ENCODE measurements at regions not wholly inside any gene's neighbourhood (a gene's known extent, or its start where the extent isn't known, plus 50 kb on each side); places are given as distances from the start of the nearest gene placed in this dataset.
A peak's percentile ranks its signal among the peaks of the same experiment; 100 is the strongest.

- 81 to 84% (median 84%) methylated on average over 3 of the region's 3 CpGs for WGBS, 4 donors
- H3K36me3 ChIP-seq = no peaks in the 10 kb centered on the region
- intact Hi-C loops (cut with DNase I) = no loop called here
- no peaks in the 10 kb centered on the region for H3K27me3 ChIP-seq
- TF ChIP-seq POLR2A (IDR thresholded peaks at IDR 0.05) = no peak
- TF ChIP-seq, protein P1, sequence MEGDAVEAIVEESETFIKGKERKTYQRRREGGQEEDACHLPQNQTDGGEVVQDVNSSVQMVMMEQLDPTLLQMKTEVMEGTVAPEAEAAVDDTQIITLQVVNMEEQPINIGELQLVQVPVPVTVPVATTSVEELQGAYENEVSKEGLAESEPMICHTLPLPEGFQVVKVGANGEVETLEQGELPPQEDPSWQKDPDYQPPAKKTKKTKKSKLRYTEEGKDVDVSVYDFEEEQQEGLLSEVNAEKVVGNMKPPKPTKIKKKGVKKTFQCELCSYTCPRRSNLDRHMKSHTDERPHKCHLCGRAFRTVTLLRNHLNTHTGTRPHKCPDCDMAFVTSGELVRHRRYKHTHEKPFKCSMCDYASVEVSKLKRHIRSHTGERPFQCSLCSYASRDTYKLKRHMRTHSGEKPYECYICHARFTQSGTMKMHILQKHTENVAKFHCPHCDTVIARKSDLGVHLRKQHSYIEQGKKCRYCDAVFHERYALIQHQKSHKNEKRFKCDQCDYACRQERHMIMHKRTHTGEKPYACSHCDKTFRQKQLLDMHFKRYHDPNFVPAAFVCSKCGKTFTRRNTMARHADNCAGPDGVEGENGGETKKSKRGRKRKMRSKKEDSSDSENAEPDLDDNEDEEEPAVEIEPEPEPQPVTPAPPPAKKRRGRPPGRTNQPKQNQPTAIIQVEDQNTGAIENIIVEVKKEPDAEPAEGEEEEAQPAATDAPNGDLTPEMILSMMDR (IDR thresholded peaks at IDR 0.05) = no peak
- peaks cover 0 to 3% (median 0%) of the 10 kb centered on the region in 12 donors for H3K4me1 ChIP-seq
- DNase-seq (no peak), ATAC-seq (peak in 1 of 4 donors; percentile 18)
- H3K4me3 ChIP-seq = no peak overlapping the region
- no peaks in the 10 kb centered on the region for H3K9me3 ChIP-seq
- no peak overlapping the region for H3K27ac ChIP-seq
These were observed 130.2 kb downstream of the OSR1 start for GRCh38 chr2:19228181-19228593.

GRCh38 chr2:19226871-19227270, 131.6 kb downstream of the OSR1 start:
- 82 to 92% (median 87%) methylated on average over 4 of the region's 4 CpGs for WGBS, 4 donors
- H3K27ac ChIP-seq = no peak overlapping the region
- H3K4me3 ChIP-seq = no peak overlapping the region
- H3K36me3 ChIP-seq = no peaks in the 10 kb centered on the region
- no peak for TF ChIP-seq POLR2A (IDR thresholded peaks at IDR 0.05)
- TF ChIP-seq, protein P1 (IDR thresholded peaks at IDR 0.05) = no peak
- DNase-seq (no peak), ATAC-seq (no peak)
- peaks cover 0 to 3% (median 0%) of the 10 kb centered on the region in 12 donors for H3K4me1 ChIP-seq
- H3K9me3 ChIP-seq = no peaks in the 10 kb centered on the region
- no peaks in the 10 kb centered on the region for H3K27me3 ChIP-seq
- intact Hi-C loops (cut with DNase I) = no loop called here

DNA sequence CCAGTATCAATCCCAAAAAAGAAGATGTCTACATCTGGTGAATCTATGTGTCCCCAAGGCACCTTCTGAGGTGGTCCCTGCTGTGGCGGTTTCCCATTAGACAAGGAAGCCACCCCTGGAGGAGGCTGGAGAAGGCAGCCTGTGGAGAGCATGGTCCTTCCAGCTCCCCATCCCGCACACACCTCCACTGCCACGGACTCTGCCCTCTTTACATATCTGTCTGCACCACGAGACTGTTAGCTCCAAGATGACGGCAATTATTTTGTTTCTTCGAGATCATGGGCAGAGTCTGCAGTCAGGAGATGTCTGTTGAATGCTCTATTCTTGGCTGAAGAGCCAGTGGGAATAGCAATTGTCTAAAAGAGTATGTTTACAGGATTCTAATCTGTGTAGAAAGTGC, 132.0 kb downstream of the OSR1 start:
- 86 to 89% (median 86%) methylated on average over 6 of the region's 6 CpGs for WGBS, 4 donors
- Histone ChIP-seq H3K27me3 (no peaks in the 10 kb centered on the region), H3K4me3 (no peak overlapping the region), H3K4me1 (peaks cover 0 to 3% (median 0%) of the 10 kb centered on the region in 12 donors), H3K36me3 (no peaks in the 10 kb centered on the region), H3K27ac (no peak overlapping the region), H3K9me3 (no peaks in the 10 kb centered on the region)
- intact Hi-C loops (cut with DNase I) = no loop called here
- no peak for ATAC-seq
- no peak for DNase-seq
- no peak for TF ChIP-seq POLR2A (IDR thresholded peaks at IDR 0.05)
- TF ChIP-seq, protein P1 (IDR thresholded peaks at IDR 0.05) = no peak

DNA sequence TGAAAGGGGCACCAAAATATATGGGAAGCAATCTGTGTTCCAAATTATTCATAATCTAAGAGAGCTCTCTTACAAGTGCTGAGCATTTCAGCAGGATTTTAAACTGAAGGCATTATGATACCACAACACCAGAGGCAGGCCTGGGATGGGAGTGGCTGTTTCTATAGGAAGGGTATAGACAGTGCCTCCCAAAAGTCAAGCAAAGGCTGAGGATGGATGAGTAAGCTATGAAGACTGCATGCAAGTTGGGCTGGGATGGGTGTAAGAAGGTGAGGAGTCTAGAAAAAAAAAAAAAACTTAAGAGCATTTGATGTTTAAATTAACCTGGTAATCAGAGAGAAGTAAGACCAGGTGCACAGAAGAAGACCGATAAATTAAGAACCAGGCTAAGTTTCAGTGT, 132.5 kb downstream of the OSR1 start:
- Histone ChIP-seq H3K4me1 (peaks cover 0 to 3% (median 0%) of the 10 kb centered on the region in 12 donors), H3K9me3 (no peaks in the 10 kb centered on the region), H3K36me3 (no peaks in the 10 kb centered on the region), H3K27ac (no peak overlapping the region), H3K27me3 (no peaks in the 10 kb centered on the region), H3K4me3 (no peak overlapping the region)
- intact Hi-C loops (cut with DNase I) = no loop called here
- DNase-seq = no peak
- TF ChIP-seq, protein P1 (IDR thresholded peaks at IDR 0.05) = no peak
- no peak for TF ChIP-seq POLR2A (IDR thresholded peaks at IDR 0.05)
- WGBS, 4 donors = 95 to 100% (median 98%) methylated on average over 1 of the region's 1 CpG
- no peak for ATAC-seq

Measured in heart left ventricle (tissue), 16 donors.